GM23338 (cell line): ENCODE measurements at regions not wholly inside any gene's neighbourhood (a gene's known extent, or its start where the extent isn't known, plus 50 kb on each side); places are given as distances from the start of the nearest gene placed in this dataset.

ENCODE experiments used
- ATAC-seq: fragments of 200-7000 bp; cut with Tn5 transposase; 3 replicates; pipeline ENCODE4 v1.9.1; 2020
- DNase-seq: peaks from one replicate; pipeline ENCODE4 v3.0.0-alpha.2; 2015; ENCODE audit warnings: low spot score
- H2AFZ ChIP-seq: fragments of 200-600 bp; sonication (generic); 2 replicates; pipeline ENCODE4 v1.8.0; 2016; ENCODE audit warnings: antibody characterized with exemption, mild to moderate bottlenecking, moderate library complexity
- H3F3A ChIP-seq: fragments of 200-600 bp; sonication (generic); replicated peaks from 2 replicates; pipeline ENCODE4 v1.8.0; 2017; ENCODE audit warnings: antibody characterized with exemption, mixed run types, low read depth
- H3K27ac ChIP-seq: fragments of 200-600 bp; sonication (generic); 2 replicates; pipeline ENCODE4 v1.6.1; 2016; ENCODE audit warnings: low read depth
- H3K27me3 ChIP-seq: fragments of 200-600 bp; sonication (generic); 2 replicates; pipeline ENCODE4 v1.8.0; 2016; ENCODE audit warnings: mild to moderate bottlenecking, mixed run types, moderate library complexity; ENCODE audit not compliant: insufficient read depth
- H3K36me3 ChIP-seq: fragments of 200-600 bp; sonication (generic); 2 replicates; pipeline ENCODE4 v1.8.0; 2016; ENCODE audit warnings: mild to moderate bottlenecking; ENCODE audit not compliant: insufficient read depth
- H3K4me1 ChIP-seq: fragments of 200-600 bp; sonication (generic); 2 replicates; pipeline ENCODE4 v1.8.0; 2016; ENCODE audit warnings: mild to moderate bottlenecking, moderate library complexity; ENCODE audit not compliant: insufficient read depth
- H3K4me2 ChIP-seq: fragments of 200-600 bp; sonication (generic); 2 replicates; pipeline ENCODE4 v1.7.1; 2017; ENCODE audit warnings: mixed run types
- H3K4me3 ChIP-seq: fragments of 200-600 bp; sonication (generic); 2 replicates; pipeline ENCODE4 v1.6.1; 2016; ENCODE audit warnings: mixed run types
- H3K79me2 ChIP-seq: fragments of 200-600 bp; sonication (generic); replicated peaks from 2 replicates; pipeline ENCODE4 v1.8.0; 2017; ENCODE audit warnings: mild to moderate bottlenecking; ENCODE audit not compliant: insufficient read depth
- H3K9me2 ChIP-seq: fragments of 200-600 bp; sonication (generic); 2 replicates; pipeline ENCODE4 v1.8.0; 2017; ENCODE audit not compliant: insufficient read depth
- H4K20me1 ChIP-seq: fragments of 200-600 bp; sonication (generic); replicated peaks from 2 replicates; pipeline ENCODE4 v1.8.0; 2017; ENCODE audit warnings: mild to moderate bottlenecking; ENCODE audit not compliant: insufficient read depth
- H3K27ac Mint-ChIP-seq: 2 replicates; pipeline ENCODE4 v1.8.0; 2020; ENCODE audit warnings: inconsistent platforms, mild to moderate bottlenecking, moderate library complexity, mixed read lengths
- H3K27me3 Mint-ChIP-seq: 3 replicates; pipeline ENCODE4 v1.8.0; 2022; ENCODE audit warnings: low read depth, mild to moderate bottlenecking, moderate library complexity, mixed read lengths, inconsistent platforms; ENCODE audit not compliant: insufficient read depth, poor library complexity
- H3K36me3 Mint-ChIP-seq: 3 replicates; pipeline ENCODE4 v1.8.0; 2021; ENCODE audit warnings: low read depth, mild to moderate bottlenecking, inconsistent platforms, moderate library complexity, mixed read lengths
- H3K4me1 Mint-ChIP-seq: 3 replicates; pipeline ENCODE4 v1.8.0; 2020; ENCODE audit warnings: mild to moderate bottlenecking, inconsistent platforms, mixed read lengths
- H3K4me3 Mint-ChIP-seq: 3 replicates; pipeline ENCODE4 v1.8.0; 2021; ENCODE audit warnings: moderate library complexity, mild to moderate bottlenecking, inconsistent platforms, mixed read lengths
- H3K9me3 Mint-ChIP-seq: 3 replicates; pipeline ENCODE4 v1.8.0; 2020; ENCODE audit warnings: moderate library complexity, mild to moderate bottlenecking, inconsistent platforms, mixed read lengths
- CTCF ChIP-seq, 2 experiments: fragments of 200-600 bp in 1 of 2; sonication (generic) in 1 of 2; conservative IDR thresholded peaks; 2 replicates each; pipeline versions ENCODE4 v1.5.1 to v1.6.1; 2016 to 2017; ENCODE audit warnings: antibody characterized with exemption in 2 of 2, low read depth in 2 of 2, mild to moderate bottlenecking in 2 of 2, moderate library complexity in 1 of 2
- EZH2 ChIP-seq: fragments of 200-600 bp; sonication (generic); IDR thresholded peaks from one replicate; pipeline ENCODE4 v1.8.0; 2017; ENCODE audit warnings: antibody characterized with exemption, mild to moderate bottlenecking, low read depth; ENCODE audit not compliant: unreplicated experiment
- EZH2phosphoT487 ChIP-seq: fragments of 200-600 bp; sonication (generic); IDR thresholded peaks from one replicate; pipeline ENCODE4 v1.8.1; 2018; ENCODE audit warnings: antibody characterized with exemption; ENCODE audit not compliant: unreplicated experiment
- JUNB ChIP-seq: IDR thresholded peaks from one replicate; pipeline ENCODE4 v1.6.1; 2016; ENCODE audit warnings: antibody characterized with exemption; ENCODE audit not compliant: unreplicated experiment
- NANOG ChIP-seq: IDR thresholded peaks from 2 replicates; pipeline ENCODE4 v1.6.1; 2016; ENCODE audit warnings: antibody characterized with exemption, borderline replicate concordance
- POLR2AphosphoS5 ChIP-seq: IDR thresholded peaks from 2 replicates; pipeline ENCODE4 v1.6.1; 2016; ENCODE audit warnings: antibody characterized with exemption, low read depth
- REST ChIP-seq: IDR thresholded peaks from one replicate; pipeline ENCODE4 v1.6.1; 2018; ENCODE audit warnings: antibody characterized with exemption; ENCODE audit not compliant: unreplicated experiment
- STAT1 ChIP-seq: IDR thresholded peaks from one replicate; pipeline ENCODE4 v1.6.1; 2016; ENCODE audit warnings: antibody characterized with exemption; ENCODE audit not compliant: unreplicated experiment
- ZNF114 ChIP-seq: fragments of 250-450 bp; sonication (Bioruptor Pico); IDR thresholded peaks from 2 replicates; pipeline ENCODE4 v1.5.0; 2020; ENCODE audit warnings: mild to moderate bottlenecking, moderate library complexity
- ZNF331 ChIP-seq: fragments of 250-450 bp; sonication (Bioruptor Pico); IDR thresholded peaks from 2 replicates; pipeline ENCODE4 v1.5.0; 2020; ENCODE audit warnings: low read depth, mild to moderate bottlenecking, moderate library complexity
- ZNF462 ChIP-seq: fragments of 250-450 bp; sonication (Bioruptor Pico); IDR thresholded peaks from 2 replicates; pipeline ENCODE4 v1.5.0; 2020; ENCODE audit warnings: mild to moderate bottlenecking, moderate library complexity

- peaks cover 11% of the 10 kb centered on the region for H3K27me3 Mint-ChIP-seq
- H3K27ac Mint-ChIP-seq = no peak overlapping the region
- no peak for ATAC-seq
These were observed 126.9 kb upstream of the ETS2 start for GRCh38 chr21:38678827-38679226.

More at GRCh38 chr21:38678827-38679226, 126.9 kb upstream of the ETS2 start:
- Histone ChIP-seq H3K9me2 (peaks cover 19% of the 10 kb centered on the region; the same call in 1 of the 2 replicates), H3K79me2 (no peaks in the 10 kb centered on the region), H4K20me1 (no peaks in the 10 kb centered on the region), H3K4me1 (no peaks in the 10 kb centered on the region), H3K36me3 (no peaks in the 10 kb centered on the region), H3K4me2 (no peak overlapping the region), H2AFZ (no peak overlapping the region), H3K27ac (no peak overlapping the region), H3K27me3 (no peaks in the 10 kb centered on the region), H3K4me3 (no peak overlapping the region), H3F3A (no peaks in the 10 kb centered on the region)
- TF ChIP-seq ZNF462 = no peak
- TF ChIP-seq STAT1 = no peak
- TF ChIP-seq ZNF114 (CRISPR knock-in tag) = no peak
- no peak for TF ChIP-seq POLR2AphosphoS5
- no peak for TF ChIP-seq ZNF331 (CRISPR knock-in tag)
- no peak for TF ChIP-seq EZH2
- no peak for TF ChIP-seq NANOG
- TF ChIP-seq REST = no peak
- TF ChIP-seq EZH2phosphoT487 = no peak
- TF ChIP-seq JUNB = no peak
- no peak for TF ChIP-seq CTCF (conservative IDR thresholded peaks at IDR 0.05; ENCODE audit: low read depth in 2 of 2)
- peaks cover 8% of the 10 kb centered on the region for H3K4me1 Mint-ChIP-seq
- no peak for DNase-seq
- H3K4me3 Mint-ChIP-seq = no peak overlapping the region
- peaks cover 6% of the 10 kb centered on the region; the same call in 2 of the 3 replicates for H3K9me3 Mint-ChIP-seq
- no peaks in the 10 kb centered on the region for H3K36me3 Mint-ChIP-seq
